ENCODE measurements at regions not wholly inside any gene's neighbourhood (a gene's known extent, or its start where the extent isn't known, plus 50 kb on each side); places are given as distances from the start of the nearest gene placed in this dataset.

DNA sequence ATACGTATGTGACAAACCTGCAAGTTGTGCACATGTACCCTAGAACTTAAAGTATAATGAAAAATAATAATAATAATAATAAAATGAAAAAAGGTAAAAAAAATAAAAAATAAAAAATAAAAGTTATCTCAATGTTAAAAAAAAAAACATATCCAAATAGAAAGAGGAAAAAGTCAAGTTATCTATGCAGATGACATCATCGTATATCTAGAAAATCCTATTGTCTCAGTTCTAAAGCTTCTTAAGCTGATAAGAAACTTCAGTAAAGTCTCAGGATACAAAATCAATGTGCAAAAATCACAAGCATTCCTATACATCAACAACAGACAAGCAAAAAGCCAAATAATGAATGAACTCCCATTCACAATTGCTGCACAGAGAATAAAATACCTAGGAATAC is 466.6 kb upstream of the PHF14 start:
- TF ChIP-seq, protein P1, sequence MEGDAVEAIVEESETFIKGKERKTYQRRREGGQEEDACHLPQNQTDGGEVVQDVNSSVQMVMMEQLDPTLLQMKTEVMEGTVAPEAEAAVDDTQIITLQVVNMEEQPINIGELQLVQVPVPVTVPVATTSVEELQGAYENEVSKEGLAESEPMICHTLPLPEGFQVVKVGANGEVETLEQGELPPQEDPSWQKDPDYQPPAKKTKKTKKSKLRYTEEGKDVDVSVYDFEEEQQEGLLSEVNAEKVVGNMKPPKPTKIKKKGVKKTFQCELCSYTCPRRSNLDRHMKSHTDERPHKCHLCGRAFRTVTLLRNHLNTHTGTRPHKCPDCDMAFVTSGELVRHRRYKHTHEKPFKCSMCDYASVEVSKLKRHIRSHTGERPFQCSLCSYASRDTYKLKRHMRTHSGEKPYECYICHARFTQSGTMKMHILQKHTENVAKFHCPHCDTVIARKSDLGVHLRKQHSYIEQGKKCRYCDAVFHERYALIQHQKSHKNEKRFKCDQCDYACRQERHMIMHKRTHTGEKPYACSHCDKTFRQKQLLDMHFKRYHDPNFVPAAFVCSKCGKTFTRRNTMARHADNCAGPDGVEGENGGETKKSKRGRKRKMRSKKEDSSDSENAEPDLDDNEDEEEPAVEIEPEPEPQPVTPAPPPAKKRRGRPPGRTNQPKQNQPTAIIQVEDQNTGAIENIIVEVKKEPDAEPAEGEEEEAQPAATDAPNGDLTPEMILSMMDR (conservative IDR thresholded peaks at IDR 0.05; ENCODE audit: low read depth, low read length), result no peak
- TF ChIP-seq FOS (IDR thresholded peaks at IDR 0.05; ENCODE audit: low read depth, low read length) (no peak), NFE2L2 (IDR thresholded peaks at IDR 0.05; ENCODE audit: low read depth, low read length) (no peak), RFX5 (IDR thresholded peaks at IDR 0.05; ENCODE audit: low read depth, low read length) (no peak), MXI1 (IDR thresholded peaks at IDR 0.05; ENCODE audit: borderline replicate concordance, low read depth, low read length) (no peak), CEBPB (IDR thresholded peaks at IDR 0.05; ENCODE audit: low read depth, low read length) (no peak), RAD21 (IDR thresholded peaks at IDR 0.05; ENCODE audit: low read length) (no peak), RCOR1 (IDR thresholded peaks at IDR 0.05; ENCODE audit: insufficient replicate concordance, low read length) (no peak), MAZ (IDR thresholded peaks at IDR 0.05; ENCODE audit: borderline replicate concordance, low read depth, low read length) (no peak), USF2 (IDR thresholded peaks at IDR 0.05; ENCODE audit: low read depth, low read length) (no peak), POLR2A (IDR thresholded peaks at IDR 0.05; ENCODE audit: low read depth, low read length) (no peak), SMC3 (IDR thresholded peaks at IDR 0.05; ENCODE audit: low read depth, low read length) (no peak), BHLHE40 (IDR thresholded peaks at IDR 0.05; ENCODE audit: low read depth, low read length) (no peak)

Data from IMR-90 (cell line).